PC-3 (cell line): ENCODE measurements at regions not wholly inside any gene's neighbourhood (a gene's known extent, or its start where the extent isn't known, plus 50 kb on each side); places are given as distances from the start of the nearest gene placed in this dataset.
A peak's percentile ranks its signal among the peaks of the same experiment; 100 is the strongest.

Source experiments
- ATAC-seq: fragments of 200-7000 bp; cut with Tn5 transposase; 2 replicates; pipeline ENCODE4 v1.9.1; 2020; ENCODE audit warnings: mild to moderate bottlenecking, moderate library complexity
- BruUV-seq: library from RNA; stranded (reverse); fragments of 400-500 nt; replicated peaks from 2 replicates; lab custom pipeline; 2021; lab: Mats Ljungman, UMichigan
- CTCF ChIA-PET: fragments of 300-600 bp; sonication (Branson Sonifier 250); formaldehyde crosslinking; loops from one replicate; lab custom pipeline; 2022; ENCODE audit warnings: antibody characterized with exemption; lab: Charles Lee
- POLR2A ChIA-PET: fragments of 300-600 bp; sonication (Branson Sonifier 250); formaldehyde crosslinking; loops from one replicate; lab custom pipeline; 2022; ENCODE audit warnings: antibody characterized with exemption; ENCODE audit not compliant: unreplicated experiment; lab: Charles Lee
- DNase-seq: peaks from one replicate; pipeline ENCODE4 v3.0.0-alpha.2; 2015
- H2AFZ ChIP-seq: fragments of 300-600 bp; sonication (generic); 2 replicates; pipeline ENCODE4 v1.6.0; 2016; ENCODE audit warnings: antibody characterized with exemption, low read length
- H3F3A ChIP-seq: fragments of 300-600 bp; sonication (generic); one replicate; pipeline ENCODE4 v1.6.0; 2017; ENCODE audit warnings: antibody characterized with exemption, low read length, control low read depth, mild to moderate bottlenecking; ENCODE audit not compliant: unreplicated experiment
- H3K27ac ChIP-seq: fragments of 300-600 bp; sonication (generic); 2 replicates; pipeline ENCODE4 v1.5.1; 2016; ENCODE audit warnings: mild to moderate bottlenecking, low read length
- H3K27me3 ChIP-seq: fragments of 300-600 bp; sonication (generic); 2 replicates; pipeline ENCODE4 v1.6.1; 2016; ENCODE audit warnings: low read length, mixed read lengths
- H3K36me3 ChIP-seq: fragments of 300-600 bp; sonication (generic); 2 replicates; pipeline ENCODE4 v1.6.1; 2016; ENCODE audit warnings: low read depth, mixed run types, low read length, mixed read lengths
- H3K4me1 ChIP-seq: fragments of 300-600 bp; sonication (generic); 2 replicates; pipeline ENCODE4 v1.5.1; 2016; ENCODE audit warnings: low read length; ENCODE audit not compliant: insufficient read depth
- H3K4me2 ChIP-seq: fragments of 300-600 bp; sonication (generic); 2 replicates; pipeline ENCODE4 v1.6.0; 2016; ENCODE audit warnings: low read length
- H3K4me3 ChIP-seq: fragments of 300-600 bp; sonication (generic); 2 replicates; pipeline ENCODE4 v1.5.1; 2016; ENCODE audit warnings: mild to moderate bottlenecking, low read length, mixed read lengths
- H3K79me2 ChIP-seq: fragments of 300-600 bp; sonication (generic); 2 replicates; pipeline ENCODE4 v1.6.1; 2017; ENCODE audit warnings: low read length, mixed read lengths
- H3K9ac ChIP-seq: fragments of 300-600 bp; sonication (generic); 2 replicates; pipeline ENCODE4 v1.6.0; 2016; ENCODE audit warnings: mild to moderate bottlenecking, low read length
- H3K9me2 ChIP-seq: fragments of 300-600 bp; sonication (generic); replicated peaks from 2 replicates; pipeline ENCODE4 v1.6.1; 2016; ENCODE audit warnings: mixed run types, low read length, mixed read lengths
- H3K9me3 ChIP-seq: fragments of 300-600 bp; sonication (generic); 2 replicates; pipeline ENCODE4 v1.6.1; 2016; ENCODE audit warnings: low read length, mixed read lengths
- H4K20me1 ChIP-seq: fragments of 300-600 bp; sonication (generic); 2 replicates; pipeline ENCODE4 v1.6.1; 2016; ENCODE audit warnings: low read length, mixed read lengths
- CTCF ChIP-seq: fragments of 300-600 bp; sonication (generic); conservative IDR thresholded peaks from 2 replicates; pipeline ENCODE4 v1.5.1; 2017; ENCODE audit warnings: antibody characterized with exemption, low read depth, mild to moderate bottlenecking, low read length
- EZH2 ChIP-seq: fragments of 300-600 bp; sonication (generic); IDR thresholded peaks from one replicate; pipeline ENCODE4 v1.6.1; 2017; ENCODE audit warnings: antibody characterized with exemption, mild to moderate bottlenecking, low read length; ENCODE audit not compliant: unreplicated experiment
- EZH2phosphoT487 ChIP-seq: fragments of 300-600 bp; sonication (generic); IDR thresholded peaks from 2 replicates; pipeline ENCODE4 v1.6.1; 2018; ENCODE audit warnings: mild to moderate bottlenecking, antibody characterized with exemption, low read length, borderline replicate concordance
- intact Hi-C: fragments of 100-400 bp; cut with micrococcal nuclease; formaldehyde crosslinking; loops from 2 replicates; pipeline ENCODE4 v1.9.0; 2023

- H3K27me3 ChIP-seq: no peaks in the 10 kb centered on the region
- H3K9me3 ChIP-seq: no peaks in the 10 kb centered on the region
- H3K36me3 ChIP-seq: no peaks in the 10 kb centered on the region
- H3K4me1 ChIP-seq: peaks cover 10% of the 10 kb centered on the region; the same call in 1 of the 2 replicates
- no peaks in the 10 kb centered on the region for H4K20me1 ChIP-seq
- ATAC-seq (no peak), DNase-seq (no peak)
- H3F3A ChIP-seq: no peaks in the 10 kb centered on the region
- no peaks in the 10 kb centered on the region for H3K9me2 ChIP-seq
- ChIA-PET POLR2A (no interaction called here), CTCF (no interaction called here)
- no TSS peak for BruUV-seq
- intact Hi-C loops: no loop called here
- H3K27ac ChIP-seq: no peak overlapping the region
- no peak for TF ChIP-seq EZH2phosphoT487
- no peak for TF ChIP-seq CTCF
- TF ChIP-seq EZH2: no peak
- no peak overlapping the region for H2AFZ ChIP-seq
- H3K4me3 ChIP-seq: no peak overlapping the region
- no peak overlapping the region for H3K4me2 ChIP-seq
- H3K9ac ChIP-seq: no peak overlapping the region
- no peaks in the 10 kb centered on the region for H3K79me2 ChIP-seq
These were observed 457.1 kb downstream of the SPRY1 start for GRCh38 chr4:123853651-123854050.

GRCh38 chr4:123856689-123857545 is 460.3 kb downstream of the SPRY1 start:
- no peaks in the 10 kb centered on the region for H3K9me2 ChIP-seq
- DNase-seq (peak; percentile 33), ATAC-seq (peak; percentile 75)
- ChIA-PET CTCF (no interaction called here), POLR2A (interaction anchor here (0.6 kb wide), 1 partner anchor 274 kb away, joined by 14 read pairs; no protein-coding TSS in a partner anchor)
- no peaks in the 10 kb centered on the region for H3K9me3 ChIP-seq
- TF ChIP-seq CTCF: no peak
- no peak for TF ChIP-seq EZH2phosphoT487
- no peak for TF ChIP-seq EZH2
- no peaks in the 10 kb centered on the region for H3F3A ChIP-seq
- H3K4me2 ChIP-seq: peak overlapping the region; percentile 75
- peak overlapping the region; percentile 52; the same call in 1 of the 2 replicates for H3K4me3 ChIP-seq
- peak overlapping the region; percentile 89 for H2AFZ ChIP-seq
- H3K79me2 ChIP-seq: no peaks in the 10 kb centered on the region
- no peak overlapping the region for H3K27ac ChIP-seq
- no peaks in the 10 kb centered on the region for H3K36me3 ChIP-seq
- intact Hi-C loops: no loop called here
- no TSS peak for BruUV-seq
- H3K4me1 ChIP-seq: peaks cover 10% of the 10 kb centered on the region; the same call in 1 of the 2 replicates
- no peak overlapping the region for H3K9ac ChIP-seq
- H4K20me1 ChIP-seq: no peaks in the 10 kb centered on the region
- H3K27me3 ChIP-seq: no peaks in the 10 kb centered on the region

GRCh38 chr4:123858465-123858864 is 461.9 kb downstream of the SPRY1 start:
- ATAC-seq (no peak), DNase-seq (no peak)
- Histone ChIP-seq H3K79me2 (no peaks in the 10 kb centered on the region), H3K9me2 (no peaks in the 10 kb centered on the region), H3K36me3 (no peaks in the 10 kb centered on the region), H4K20me1 (no peaks in the 10 kb centered on the region), H3K9me3 (no peaks in the 10 kb centered on the region), H3F3A (no peaks in the 10 kb centered on the region), H2AFZ (no peak overlapping the region), H3K9ac (no peak overlapping the region), H3K27me3 (no peaks in the 10 kb centered on the region), H3K4me3 (no peak overlapping the region), H3K4me2 (no peak overlapping the region), H3K27ac (no peak overlapping the region), H3K4me1 (peaks cover 10% of the 10 kb centered on the region; the same call in 1 of the 2 replicates)
- CTCF ChIA-PET: no interaction called here
- no TSS peak for BruUV-seq
- intact Hi-C loops: no loop called here
- TF ChIP-seq EZH2phosphoT487: no peak
- no peak for TF ChIP-seq CTCF
- TF ChIP-seq EZH2: no peak
- POLR2A ChIA-PET: no interaction called here
